ENCODE measurements at regions not wholly inside any gene's neighbourhood (a gene's known extent, or its start where the extent isn't known, plus 50 kb on each side); places are given as distances from the start of the nearest gene placed in this dataset.

GRCh38 chr2:123453046-123453700, 571.9 kb upstream of the CNTNAP5 start:
- TF ChIP-seq EZH2 (IDR thresholded peaks at IDR 0.05; ENCODE audit: borderline replicate concordance, low read depth, low read length, severe bottlenecking) (no peak), CTCF (IDR thresholded peaks at IDR 0.05; ENCODE audit: borderline replicate concordance, extremely low read depth, low read length, poor library complexity, severe bottlenecking) (no peak)

Measured in DND-41 (cell line).